GM23338 (cell line): ENCODE measurements at regions not wholly inside any gene's neighbourhood (a gene's known extent, or its start where the extent isn't known, plus 50 kb on each side); places are given as distances from the start of the nearest gene placed in this dataset.

Experiments
- ATAC-seq: fragments of 200-7000 bp; cut with Tn5 transposase; 3 replicates; pipeline ENCODE4 v1.9.1; 2020
- DNase-seq: peaks from one replicate; pipeline ENCODE4 v3.0.0-alpha.2; 2015; ENCODE audit warnings: low spot score
- H2AFZ ChIP-seq: fragments of 200-600 bp; sonication (generic); 2 replicates; pipeline ENCODE4 v1.8.0; 2016; ENCODE audit warnings: antibody characterized with exemption, mild to moderate bottlenecking, moderate library complexity
- H3F3A ChIP-seq: fragments of 200-600 bp; sonication (generic); replicated peaks from 2 replicates; pipeline ENCODE4 v1.8.0; 2017; ENCODE audit warnings: antibody characterized with exemption, mixed run types, low read depth
- H3K27ac ChIP-seq: fragments of 200-600 bp; sonication (generic); 2 replicates; pipeline ENCODE4 v1.6.1; 2016; ENCODE audit warnings: low read depth
- H3K27me3 ChIP-seq: fragments of 200-600 bp; sonication (generic); 2 replicates; pipeline ENCODE4 v1.8.0; 2016; ENCODE audit warnings: mild to moderate bottlenecking, mixed run types, moderate library complexity; ENCODE audit not compliant: insufficient read depth
- H3K36me3 ChIP-seq: fragments of 200-600 bp; sonication (generic); 2 replicates; pipeline ENCODE4 v1.8.0; 2016; ENCODE audit warnings: mild to moderate bottlenecking; ENCODE audit not compliant: insufficient read depth
- H3K4me1 ChIP-seq: fragments of 200-600 bp; sonication (generic); 2 replicates; pipeline ENCODE4 v1.8.0; 2016; ENCODE audit warnings: mild to moderate bottlenecking, moderate library complexity; ENCODE audit not compliant: insufficient read depth
- H3K4me2 ChIP-seq: fragments of 200-600 bp; sonication (generic); 2 replicates; pipeline ENCODE4 v1.7.1; 2017; ENCODE audit warnings: mixed run types
- H3K4me3 ChIP-seq: fragments of 200-600 bp; sonication (generic); 2 replicates; pipeline ENCODE4 v1.6.1; 2016; ENCODE audit warnings: mixed run types
- H3K79me2 ChIP-seq: fragments of 200-600 bp; sonication (generic); replicated peaks from 2 replicates; pipeline ENCODE4 v1.8.0; 2017; ENCODE audit warnings: mild to moderate bottlenecking; ENCODE audit not compliant: insufficient read depth
- H3K9me2 ChIP-seq: fragments of 200-600 bp; sonication (generic); 2 replicates; pipeline ENCODE4 v1.8.0; 2017; ENCODE audit not compliant: insufficient read depth
- H4K20me1 ChIP-seq: fragments of 200-600 bp; sonication (generic); replicated peaks from 2 replicates; pipeline ENCODE4 v1.8.0; 2017; ENCODE audit warnings: mild to moderate bottlenecking; ENCODE audit not compliant: insufficient read depth
- H3K27ac Mint-ChIP-seq: 2 replicates; pipeline ENCODE4 v1.8.0; 2020; ENCODE audit warnings: inconsistent platforms, mild to moderate bottlenecking, moderate library complexity, mixed read lengths
- H3K27me3 Mint-ChIP-seq: 3 replicates; pipeline ENCODE4 v1.8.0; 2022; ENCODE audit warnings: low read depth, mild to moderate bottlenecking, moderate library complexity, mixed read lengths, inconsistent platforms; ENCODE audit not compliant: insufficient read depth, poor library complexity
- H3K36me3 Mint-ChIP-seq: 3 replicates; pipeline ENCODE4 v1.8.0; 2021; ENCODE audit warnings: low read depth, mild to moderate bottlenecking, inconsistent platforms, moderate library complexity, mixed read lengths
- H3K4me1 Mint-ChIP-seq: 3 replicates; pipeline ENCODE4 v1.8.0; 2020; ENCODE audit warnings: mild to moderate bottlenecking, inconsistent platforms, mixed read lengths
- H3K4me3 Mint-ChIP-seq: 3 replicates; pipeline ENCODE4 v1.8.0; 2021; ENCODE audit warnings: moderate library complexity, mild to moderate bottlenecking, inconsistent platforms, mixed read lengths
- H3K9me3 Mint-ChIP-seq: 3 replicates; pipeline ENCODE4 v1.8.0; 2020; ENCODE audit warnings: moderate library complexity, mild to moderate bottlenecking, inconsistent platforms, mixed read lengths
- CTCF ChIP-seq, 2 experiments: fragments of 200-600 bp in 1 of 2; sonication (generic) in 1 of 2; conservative IDR thresholded peaks; 2 replicates each; pipeline versions ENCODE4 v1.5.1 to v1.6.1; 2016 to 2017; ENCODE audit warnings: antibody characterized with exemption in 2 of 2, low read depth in 2 of 2, mild to moderate bottlenecking in 2 of 2, moderate library complexity in 1 of 2
- ETS1 ChIP-seq: IDR thresholded peaks from 2 replicates; pipeline ENCODE4 v1.6.1; 2016; ENCODE audit warnings: antibody characterized with exemption
- EZH2 ChIP-seq: fragments of 200-600 bp; sonication (generic); IDR thresholded peaks from one replicate; pipeline ENCODE4 v1.8.0; 2017; ENCODE audit warnings: antibody characterized with exemption, mild to moderate bottlenecking, low read depth; ENCODE audit not compliant: unreplicated experiment
- EZH2phosphoT487 ChIP-seq: fragments of 200-600 bp; sonication (generic); IDR thresholded peaks from one replicate; pipeline ENCODE4 v1.8.1; 2018; ENCODE audit warnings: antibody characterized with exemption; ENCODE audit not compliant: unreplicated experiment
- JUNB ChIP-seq: IDR thresholded peaks from one replicate; pipeline ENCODE4 v1.6.1; 2016; ENCODE audit warnings: antibody characterized with exemption; ENCODE audit not compliant: unreplicated experiment
- NANOG ChIP-seq: IDR thresholded peaks from 2 replicates; pipeline ENCODE4 v1.6.1; 2016; ENCODE audit warnings: antibody characterized with exemption, borderline replicate concordance
- POLR2AphosphoS5 ChIP-seq: IDR thresholded peaks from 2 replicates; pipeline ENCODE4 v1.6.1; 2016; ENCODE audit warnings: antibody characterized with exemption, low read depth
- STAT1 ChIP-seq: IDR thresholded peaks from one replicate; pipeline ENCODE4 v1.6.1; 2016; ENCODE audit warnings: antibody characterized with exemption; ENCODE audit not compliant: unreplicated experiment
- ZNF114 ChIP-seq: fragments of 250-450 bp; sonication (Bioruptor Pico); IDR thresholded peaks from 2 replicates; pipeline ENCODE4 v1.5.0; 2020; ENCODE audit warnings: mild to moderate bottlenecking, moderate library complexity
- ZNF331 ChIP-seq: fragments of 250-450 bp; sonication (Bioruptor Pico); IDR thresholded peaks from 2 replicates; pipeline ENCODE4 v1.5.0; 2020; ENCODE audit warnings: low read depth, mild to moderate bottlenecking, moderate library complexity
- TF ChIP-seq, protein P1 (sequence below): fragments of 250-450 bp; sonication (Bioruptor Pico); IDR thresholded peaks from 2 replicates; pipeline ENCODE4 v1.5.0; 2020; ENCODE audit warnings: mild to moderate bottlenecking, moderate library complexity

DNA sequence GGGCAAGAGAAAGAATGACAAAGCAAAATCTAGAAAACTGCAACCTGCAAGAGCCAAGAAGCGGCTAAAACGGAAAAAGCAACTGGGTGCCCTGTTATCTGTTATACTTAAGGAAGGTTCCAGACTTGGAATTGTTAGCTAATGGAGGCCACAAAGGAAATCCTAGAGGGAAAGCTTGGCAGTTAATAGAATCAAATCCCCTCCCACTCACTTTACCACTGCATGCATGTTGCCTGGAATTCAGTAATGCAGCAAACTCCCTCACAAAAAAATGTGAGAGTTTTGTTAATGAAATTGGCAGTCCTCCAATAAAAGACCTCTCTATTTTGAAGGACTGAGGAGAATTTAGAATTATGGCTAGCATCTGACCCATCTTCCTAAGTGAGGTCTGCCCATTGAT, 164.2 kb upstream of the SOX5 start (continued):
- no peak for TF ChIP-seq CTCF (conservative IDR thresholded peaks at IDR 0.05; ENCODE audit: low read depth in 2 of 2)
- no peak for TF ChIP-seq POLR2AphosphoS5

DNA sequence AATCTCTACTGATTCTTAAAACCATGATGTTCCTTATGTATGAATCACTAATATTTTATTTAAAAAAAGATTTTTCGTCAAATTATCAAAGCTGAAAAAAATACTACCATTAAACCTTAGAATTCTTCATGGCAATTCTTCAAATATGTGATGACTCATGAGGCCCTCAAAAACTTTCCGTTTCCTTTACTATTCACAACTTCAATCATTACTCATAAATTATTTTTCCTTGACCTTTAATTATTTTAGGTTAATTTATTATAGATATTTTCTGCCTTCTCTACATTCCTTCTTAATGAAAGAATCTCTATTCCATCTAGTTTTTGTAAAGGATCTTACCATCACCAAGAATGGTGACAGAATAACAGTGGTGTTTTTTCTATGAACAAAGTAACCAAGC, 162.1 kb upstream of the SOX5 start:
- DNase-seq (no peak), ATAC-seq (no peak)
- Mint-ChIP-seq H3K4me1 (peaks cover 20% of the 10 kb centered on the region), H3K27ac (no peak overlapping the region), H3K27me3 (no peaks in the 10 kb centered on the region), H3K36me3 (no peaks in the 10 kb centered on the region), H3K9me3 (no peaks in the 10 kb centered on the region), H3K4me3 (no peak overlapping the region)
- H3F3A ChIP-seq: no peaks in the 10 kb centered on the region
- H3K9me2 ChIP-seq: no peaks in the 10 kb centered on the region
- no peak overlapping the region for H2AFZ ChIP-seq
- H3K27me3 ChIP-seq: no peaks in the 10 kb centered on the region
- peaks cover 18% of the 10 kb centered on the region for H3K4me1 ChIP-seq
- H3K27ac ChIP-seq: no peak overlapping the region
- no peaks in the 10 kb centered on the region for H3K36me3 ChIP-seq
- H3K4me2 ChIP-seq: no peak overlapping the region
- H4K20me1 ChIP-seq: no peaks in the 10 kb centered on the region
- no peak overlapping the region for H3K4me3 ChIP-seq
- H3K79me2 ChIP-seq: no peaks in the 10 kb centered on the region
- TF ChIP-seq ZNF331 (no peak), ZNF114 (CRISPR knock-in tag) (no peak), JUNB (no peak), EZH2phosphoT487 (no peak), ETS1 (no peak), NANOG (no peak), POLR2AphosphoS5 (no peak), CTCF (conservative IDR thresholded peaks at IDR 0.05; ENCODE audit: low read depth in 2 of 2) (no peak), EZH2 (no peak), STAT1 (no peak)
- TF ChIP-seq, protein P1, sequence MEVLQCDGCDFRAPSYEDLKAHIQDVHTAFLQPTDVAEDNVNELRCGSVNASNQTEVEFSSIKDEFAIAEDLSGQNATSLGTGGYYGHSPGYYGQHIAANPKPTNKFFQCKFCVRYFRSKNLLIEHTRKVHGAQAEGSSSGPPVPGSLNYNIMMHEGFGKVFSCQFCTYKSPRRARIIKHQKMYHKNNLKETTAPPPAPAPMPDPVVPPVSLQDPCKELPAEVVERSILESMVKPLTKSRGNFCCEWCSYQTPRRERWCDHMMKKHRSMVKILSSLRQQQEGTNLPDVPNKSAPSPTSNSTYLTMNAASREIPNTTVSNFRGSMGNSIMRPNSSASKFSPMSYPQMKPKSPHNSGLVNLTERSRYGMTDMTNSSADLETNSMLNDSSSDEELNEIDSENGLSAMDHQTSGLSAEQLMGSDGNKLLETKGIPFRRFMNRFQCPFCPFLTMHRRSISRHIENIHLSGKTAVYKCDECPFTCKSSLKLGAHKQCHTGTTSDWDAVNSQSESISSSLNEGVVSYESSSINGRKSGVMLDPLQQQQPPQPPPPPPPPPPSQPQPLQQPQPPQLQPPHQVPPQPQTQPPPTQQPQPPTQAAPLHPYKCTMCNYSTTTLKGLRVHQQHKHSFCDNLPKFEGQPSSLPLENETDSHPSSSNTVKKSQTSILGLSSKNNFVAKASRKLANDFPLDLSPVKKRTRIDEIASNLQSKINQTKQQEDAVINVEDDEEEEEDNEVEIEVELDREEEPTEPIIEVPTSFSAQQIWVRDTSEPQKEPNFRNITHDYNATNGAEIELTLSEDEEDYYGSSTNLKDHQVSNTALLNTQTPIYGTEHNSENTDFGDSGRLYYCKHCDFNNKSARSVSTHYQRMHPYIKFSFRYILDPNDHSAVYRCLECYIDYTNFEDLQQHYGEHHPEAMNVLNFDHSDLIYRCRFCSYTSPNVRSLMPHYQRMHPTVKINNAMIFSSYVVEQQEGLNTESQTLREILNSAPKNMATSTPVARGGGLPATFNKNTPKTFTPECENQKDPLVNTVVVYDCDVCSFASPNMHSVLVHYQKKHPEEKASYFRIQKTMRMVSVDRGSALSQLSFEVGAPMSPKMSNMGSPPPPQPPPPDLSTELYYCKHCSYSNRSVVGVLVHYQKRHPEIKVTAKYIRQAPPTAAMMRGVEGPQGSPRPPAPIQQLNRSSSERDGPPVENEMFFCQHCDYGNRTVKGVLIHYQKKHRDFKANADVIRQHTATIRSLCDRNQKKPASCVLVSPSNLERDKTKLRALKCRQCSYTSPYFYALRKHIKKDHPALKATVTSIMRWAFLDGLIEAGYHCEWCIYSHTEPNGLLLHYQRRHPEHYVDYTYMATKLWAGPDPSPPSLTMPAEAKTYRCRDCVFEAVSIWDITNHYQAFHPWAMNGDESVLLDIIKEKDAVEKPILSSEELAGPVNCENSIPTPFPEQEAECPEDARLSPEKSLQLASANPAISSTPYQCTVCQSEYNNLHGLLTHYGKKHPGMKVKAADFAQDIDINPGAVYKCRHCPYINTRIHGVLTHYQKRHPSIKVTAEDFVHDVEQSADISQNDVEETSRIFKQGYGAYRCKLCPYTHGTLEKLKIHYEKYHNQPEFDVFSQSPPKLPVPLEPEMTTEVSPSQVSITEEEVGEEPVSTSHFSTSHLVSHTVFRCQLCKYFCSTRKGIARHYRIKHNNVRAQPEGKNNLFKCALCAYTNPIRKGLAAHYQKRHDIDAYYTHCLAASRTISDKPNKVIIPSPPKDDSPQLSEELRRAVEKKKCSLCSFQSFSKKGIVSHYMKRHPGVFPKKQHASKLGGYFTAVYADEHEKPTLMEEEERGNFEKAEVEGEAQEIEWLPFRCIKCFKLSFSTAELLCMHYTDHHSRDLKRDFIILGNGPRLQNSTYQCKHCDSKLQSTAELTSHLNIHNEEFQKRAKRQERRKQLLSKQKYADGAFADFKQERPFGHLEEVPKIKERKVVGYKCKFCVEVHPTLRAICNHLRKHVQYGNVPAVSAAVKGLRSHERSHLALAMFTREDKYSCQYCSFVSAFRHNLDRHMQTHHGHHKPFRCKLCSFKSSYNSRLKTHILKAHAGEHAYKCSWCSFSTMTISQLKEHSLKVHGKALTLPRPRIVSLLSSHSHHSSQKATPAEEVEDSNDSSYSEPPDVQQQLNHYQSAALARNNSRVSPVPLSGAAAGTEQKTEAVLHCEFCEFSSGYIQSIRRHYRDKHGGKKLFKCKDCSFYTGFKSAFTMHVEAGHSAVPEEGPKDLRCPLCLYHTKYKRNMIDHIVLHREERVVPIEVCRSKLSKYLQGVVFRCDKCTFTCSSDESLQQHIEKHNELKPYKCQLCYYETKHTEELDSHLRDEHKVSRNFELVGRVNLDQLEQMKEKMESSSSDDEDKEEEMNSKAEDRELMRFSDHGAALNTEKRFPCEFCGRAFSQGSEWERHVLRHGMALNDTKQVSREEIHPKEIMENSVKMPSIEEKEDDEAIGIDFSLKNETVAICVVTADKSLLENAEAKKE (CRISPR knock-in tag): no peak
